ENCODE measurements at regions not wholly inside any gene's neighbourhood (a gene's known extent, or its start where the extent isn't known, plus 50 kb on each side); places are given as distances from the start of the nearest gene placed in this dataset.
"Not testable (repeated sequence)": the region's sequence is repeated elsewhere in the genome, so short reads cannot be mapped to it uniquely, and the experiment has no call there.

DNA sequence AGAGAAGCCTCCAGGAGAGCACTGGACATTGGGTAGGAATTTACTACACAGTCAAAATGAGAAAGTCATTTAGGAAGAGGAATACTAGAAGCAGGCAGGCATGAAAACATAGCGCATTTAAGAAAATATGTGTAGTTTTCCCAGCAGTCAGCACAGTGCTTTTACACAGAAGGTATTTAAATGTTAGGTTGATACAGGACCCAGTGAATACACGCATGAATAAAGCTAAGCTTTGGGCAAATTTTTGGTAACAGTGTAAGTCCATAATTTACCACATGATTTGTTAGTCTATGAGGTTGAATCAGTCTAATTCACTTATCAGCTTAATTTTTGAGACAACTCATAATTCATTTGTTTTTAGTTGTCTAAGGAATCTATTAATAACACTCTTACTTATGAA is 421.7 kb upstream of the CDH20 start:
- no peak overlapping the region for H3K4me3 ChIP-seq (ENCODE audit: low read depth, low read length, poor library complexity, severe bottlenecking)
- H4K20me1 ChIP-seq (ENCODE audit: insufficient read depth, low read length): no peaks in the 10 kb centered on the region
- H3K36me3 ChIP-seq (ENCODE audit: insufficient read depth, low read length): no peaks in the 10 kb centered on the region
- no peaks in the 10 kb centered on the region for H3K79me2 ChIP-seq (ENCODE audit: insufficient read depth, low read depth, low read length)
- H3K4me1 ChIP-seq (ENCODE audit: insufficient read depth, low read length, poor library complexity, severe bottlenecking): no peaks in the 10 kb centered on the region
- POLR2A ChIA-PET: interaction anchor here (0.8 kb wide), 1 partner anchor 77 kb away, joined by 3 read pairs; no protein-coding TSS in a partner anchor
- BruUV-seq (replicated peaks): no TSS peak
- TF ChIP-seq, protein P1, sequence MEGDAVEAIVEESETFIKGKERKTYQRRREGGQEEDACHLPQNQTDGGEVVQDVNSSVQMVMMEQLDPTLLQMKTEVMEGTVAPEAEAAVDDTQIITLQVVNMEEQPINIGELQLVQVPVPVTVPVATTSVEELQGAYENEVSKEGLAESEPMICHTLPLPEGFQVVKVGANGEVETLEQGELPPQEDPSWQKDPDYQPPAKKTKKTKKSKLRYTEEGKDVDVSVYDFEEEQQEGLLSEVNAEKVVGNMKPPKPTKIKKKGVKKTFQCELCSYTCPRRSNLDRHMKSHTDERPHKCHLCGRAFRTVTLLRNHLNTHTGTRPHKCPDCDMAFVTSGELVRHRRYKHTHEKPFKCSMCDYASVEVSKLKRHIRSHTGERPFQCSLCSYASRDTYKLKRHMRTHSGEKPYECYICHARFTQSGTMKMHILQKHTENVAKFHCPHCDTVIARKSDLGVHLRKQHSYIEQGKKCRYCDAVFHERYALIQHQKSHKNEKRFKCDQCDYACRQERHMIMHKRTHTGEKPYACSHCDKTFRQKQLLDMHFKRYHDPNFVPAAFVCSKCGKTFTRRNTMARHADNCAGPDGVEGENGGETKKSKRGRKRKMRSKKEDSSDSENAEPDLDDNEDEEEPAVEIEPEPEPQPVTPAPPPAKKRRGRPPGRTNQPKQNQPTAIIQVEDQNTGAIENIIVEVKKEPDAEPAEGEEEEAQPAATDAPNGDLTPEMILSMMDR (conservative IDR thresholded peaks at IDR 0.05; ENCODE audit: low read length): no peak
- no peak for TF ChIP-seq EZH2phosphoT487 (IDR thresholded peaks at IDR 0.05; ENCODE audit: borderline replicate concordance, low read depth, low read length)
- DNase-seq (ENCODE audit: low spot score): no peak
- no peaks in the 10 kb centered on the region for H3K9me3 ChIP-seq (ENCODE audit: low read length)
- H3K4me2 ChIP-seq (ENCODE audit: low read length): no peak overlapping the region
- no peak overlapping the region for H3K27ac ChIP-seq (ENCODE audit: low read depth, low read length, poor library complexity, severe bottlenecking)
- no peak overlapping the region for H2AFZ ChIP-seq (ENCODE audit: low read length)
- intact Hi-C loops (cut with micrococcal nuclease; ENCODE audit: unreplicated experiment): no loop called here
- CTCF ChIA-PET (ENCODE audit: unreplicated experiment): no interaction called here
- no peaks in the 10 kb centered on the region for H3K9me2 ChIP-seq (ENCODE audit: insufficient read depth, low read length)

DNA sequence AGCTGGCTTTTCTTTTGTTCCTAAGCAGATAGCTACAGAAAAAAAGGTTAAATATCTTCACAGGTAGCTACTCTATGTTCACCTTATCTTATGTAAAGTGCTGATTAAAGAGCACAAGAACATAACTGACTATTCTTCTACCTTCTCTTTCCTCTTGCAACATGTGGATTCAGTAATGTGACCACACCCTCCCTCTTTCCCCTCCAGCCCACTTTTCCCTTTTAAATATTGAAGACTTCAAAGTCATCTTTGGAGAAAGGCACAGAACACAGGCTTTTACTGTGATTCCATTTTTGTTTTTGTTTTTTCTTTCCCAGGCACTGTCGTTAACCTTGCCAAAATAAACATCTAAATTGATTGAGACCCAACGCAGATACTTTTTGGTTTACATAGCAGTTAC is 418.1 kb upstream of the CDH20 start:
- no peaks in the 10 kb centered on the region for H3K9me2 ChIP-seq (ENCODE audit: insufficient read depth, low read length)
- intact Hi-C loops (cut with micrococcal nuclease; ENCODE audit: unreplicated experiment): no loop called here

DNA sequence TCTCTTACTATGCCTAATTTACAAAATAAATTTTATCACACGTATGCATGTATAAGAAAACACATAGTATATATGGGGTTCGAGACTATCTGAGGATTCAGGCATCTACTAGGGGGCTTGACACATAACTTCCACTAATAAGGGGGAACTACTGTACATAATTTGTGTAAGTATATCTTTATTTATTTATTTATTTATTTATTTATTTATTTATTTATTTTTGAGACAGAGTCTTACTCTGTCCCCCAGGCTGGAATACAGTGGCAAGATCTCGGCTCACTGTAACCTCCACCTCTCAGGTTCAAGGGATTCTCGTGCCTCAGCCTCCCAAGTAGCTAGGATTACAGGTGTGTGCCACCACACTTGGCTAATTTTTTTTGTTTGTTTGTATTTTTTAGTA is 414.4 kb upstream of the CDH20 start:
- POLR2A ChIA-PET: not testable (repeated sequence)

More for the DNA sequence above, 418.1 kb upstream of the CDH20 start:
- Histone ChIP-seq H2AFZ (ENCODE audit: low read length) (no peak overlapping the region), H4K20me1 (ENCODE audit: insufficient read depth, low read length) (no peaks in the 10 kb centered on the region), H3K9me3 (ENCODE audit: low read length) (no peaks in the 10 kb centered on the region), H3K4me3 (ENCODE audit: low read depth, low read length, poor library complexity, severe bottlenecking) (no peak overlapping the region), H3K27ac (ENCODE audit: low read depth, low read length, poor library complexity, severe bottlenecking) (no peak overlapping the region), H3K79me2 (ENCODE audit: insufficient read depth, low read depth, low read length) (no peaks in the 10 kb centered on the region), H3K4me2 (ENCODE audit: low read length) (no peak overlapping the region), H3K36me3 (ENCODE audit: insufficient read depth, low read length) (no peaks in the 10 kb centered on the region), H3K4me1 (ENCODE audit: insufficient read depth, low read length, poor library complexity, severe bottlenecking) (no peaks in the 10 kb centered on the region)
- POLR2A ChIA-PET: no interaction called here
- DNase-seq (ENCODE audit: low spot score): no peak
- CTCF ChIA-PET (ENCODE audit: unreplicated experiment): no interaction called here
- BruUV-seq (replicated peaks): no TSS peak
- no peak for TF ChIP-seq EZH2phosphoT487 (IDR thresholded peaks at IDR 0.05; ENCODE audit: borderline replicate concordance, low read depth, low read length)
- TF ChIP-seq, protein P1 (conservative IDR thresholded peaks at IDR 0.05; ENCODE audit: low read length): no peak

More for the DNA sequence above, 414.4 kb upstream of the CDH20 start:
- H2AFZ ChIP-seq (ENCODE audit: low read length); H3K9me2 ChIP-seq (ENCODE audit: insufficient read depth, low read length); H3K27ac ChIP-seq (ENCODE audit: low read depth, low read length, poor library complexity, severe bottlenecking); CTCF ChIA-PET (ENCODE audit: unreplicated experiment); H3K4me1 ChIP-seq (ENCODE audit: insufficient read depth, low read length, poor library complexity, severe bottlenecking); BruUV-seq (replicated peaks); H3K36me3 ChIP-seq (ENCODE audit: insufficient read depth, low read length); H3K79me2 ChIP-seq (ENCODE audit: insufficient read depth, low read depth, low read length); H3K9me3 ChIP-seq (ENCODE audit: low read length); DNase-seq (ENCODE audit: low spot score); H4K20me1 ChIP-seq (ENCODE audit: insufficient read depth, low read length); intact Hi-C loops (cut with micrococcal nuclease; ENCODE audit: unreplicated experiment); H3K4me3 ChIP-seq (ENCODE audit: low read depth, low read length, poor library complexity, severe bottlenecking); H3K4me2 ChIP-seq (ENCODE audit: low read length): not testable (repeated sequence)

All from OCI-LY7 (cell line).